WTC11 (cell line): ENCODE measurements at regions not wholly inside any gene's neighbourhood (a gene's known extent, or its start where the extent isn't known, plus 50 kb on each side); places are given as distances from the start of the nearest gene placed in this dataset.

Source experiments
- ATAC-seq: fragments of 200-7000 bp; cut with Tn5 transposase; 2 replicates; pipeline ENCODE4 v1.10.0; 2021; ENCODE audit warnings: mild to moderate bottlenecking, moderate library complexity
- CTCF ChIA-PET: fragments of 300-600 bp; sonication (Branson Sonifier 250); formaldehyde crosslinking; loops from one replicate; lab custom pipeline; 2021; ENCODE audit warnings: antibody characterized with exemption; lab: Charles Lee
- POLR2A ChIA-PET: fragments of 350-600 bp; sonication (Branson Sonifier 250); formaldehyde crosslinking; loops from one replicate; lab custom pipeline; 2021; ENCODE audit warnings: antibody characterized with exemption; lab: Charles Lee
- DNase-seq: peaks from one replicate; pipeline ENCODE4 v3.0.0; 2021; ENCODE audit warnings: low spot score
- H3K27ac Mint-ChIP-seq: 2 replicates; pipeline ENCODE4 v1.8.0; 2021; ENCODE audit warnings: mixed read lengths
- H3K27me3 Mint-ChIP-seq: 2 replicates; pipeline ENCODE4 v1.8.0; 2021; ENCODE audit warnings: low read depth, mild to moderate bottlenecking, moderate library complexity, mixed read lengths
- H3K36me3 Mint-ChIP-seq: 2 replicates; pipeline ENCODE4 v1.8.0; 2021; ENCODE audit warnings: mixed read lengths
- H3K4me1 Mint-ChIP-seq: 2 replicates; pipeline ENCODE4 v1.8.0; 2022; ENCODE audit warnings: mixed read lengths
- H3K4me3 Mint-ChIP-seq: 2 replicates; pipeline ENCODE4 v1.8.0; 2021; ENCODE audit warnings: mild to moderate bottlenecking, moderate library complexity, mixed read lengths
- H3K9me3 Mint-ChIP-seq: 2 replicates; pipeline ENCODE4 v1.8.0; 2021; ENCODE audit warnings: mixed read lengths
- ATF6 ChIP-seq: sonication (generic); formaldehyde crosslinking; IDR thresholded peaks from 2 replicates; pipeline ENCODE4 v1.8.1; 2023; ENCODE audit warnings: mild to moderate bottlenecking, missing genetic modification reagents
- CBFB ChIP-seq: sonication (generic); formaldehyde crosslinking; IDR thresholded peaks from 2 replicates; pipeline ENCODE4 v1.8.1; 2022; ENCODE audit warnings: mild to moderate bottlenecking, low read depth, missing genetic modification reagents
- JAZF1 ChIP-seq: fragments of 250-450 bp; sonication (Bioruptor Pico); IDR thresholded peaks from 2 replicates; pipeline ENCODE4 v1.9.0; 2021; ENCODE audit warnings: moderate library complexity, mild to moderate bottlenecking, inconsistent platforms
- JUN ChIP-seq: sonication (generic); formaldehyde crosslinking; IDR thresholded peaks from 2 replicates; pipeline ENCODE4 v1.8.0; 2023; ENCODE audit warnings: mild to moderate bottlenecking, missing genetic modification reagents
- MYBL2 ChIP-seq: sonication (generic); formaldehyde crosslinking; IDR thresholded peaks from 2 replicates; pipeline ENCODE4 v1.8.1; 2023; ENCODE audit warnings: mild to moderate bottlenecking, moderate library complexity, missing genetic modification reagents
- NFATC4 ChIP-seq: fragments of 250-450 bp; sonication (Bioruptor Pico); IDR thresholded peaks from 2 replicates; pipeline ENCODE4 v1.9.0; 2021; ENCODE audit warnings: mild to moderate bottlenecking
- NFE2L1 ChIP-seq: sonication (generic); formaldehyde crosslinking; IDR thresholded peaks from 2 replicates; pipeline ENCODE4 v1.8.1; 2023; ENCODE audit warnings: missing genetic modification reagents
- NR2C2 ChIP-seq: sonication (generic); formaldehyde crosslinking; IDR thresholded peaks from 2 replicates; pipeline ENCODE4 v1.8.0; 2022; ENCODE audit warnings: mild to moderate bottlenecking, missing genetic modification reagents
- TEAD1 ChIP-seq: sonication (generic); formaldehyde crosslinking; IDR thresholded peaks from 2 replicates; pipeline ENCODE4 v1.8.0; 2022; ENCODE audit warnings: mild to moderate bottlenecking, missing genetic modification reagents
- USF1 ChIP-seq: sonication (generic); formaldehyde crosslinking; IDR thresholded peaks from 2 replicates; pipeline ENCODE4 v1.8.0; 2022; ENCODE audit warnings: mild to moderate bottlenecking, missing genetic modification reagents
- ZBTB21 ChIP-seq: sonication (generic); formaldehyde crosslinking; IDR thresholded peaks from 2 replicates; pipeline ENCODE4 v1.8.1; 2023; ENCODE audit warnings: mild to moderate bottlenecking, missing genetic modification reagents, borderline replicate concordance
- ZNF219 ChIP-seq: sonication (generic); formaldehyde crosslinking; IDR thresholded peaks from 2 replicates; pipeline ENCODE4 v1.8.0; 2023; ENCODE audit warnings: missing genetic modification reagents, mild to moderate bottlenecking, borderline replicate concordance
- ZNF512 ChIP-seq: sonication (generic); formaldehyde crosslinking; IDR thresholded peaks from 2 replicates; pipeline ENCODE4 v1.8.1; 2022; ENCODE audit warnings: missing genetic modification reagents, borderline replicate concordance
- TF ChIP-seq, protein P1 (sequence below): sonication (generic); formaldehyde crosslinking; IDR thresholded peaks from 2 replicates; pipeline ENCODE4 v1.8.0; 2023; ENCODE audit warnings: missing genetic modification reagents, mild to moderate bottlenecking, borderline replicate concordance
- TF ChIP-seq, protein P2 (sequence below): sonication (generic); formaldehyde crosslinking; IDR thresholded peaks from 2 replicates; pipeline ENCODE4 v1.8.1; 2023; ENCODE audit warnings: mild to moderate bottlenecking, moderate library complexity, missing genetic modification reagents
- TF ChIP-seq, protein P3 (sequence below): fragments of 250-450 bp; sonication (Bioruptor Pico); IDR thresholded peaks from 2 replicates; pipeline ENCODE4 v2.1.2; 2022; ENCODE audit warnings: mild to moderate bottlenecking, moderate library complexity
- TF ChIP-seq, protein P4 (sequence below): sonication (generic); formaldehyde crosslinking; IDR thresholded peaks from 2 replicates; pipeline ENCODE4 v1.8.1; 2022; ENCODE audit warnings: low read depth, missing genetic modification reagents, borderline replicate concordance

DNA sequence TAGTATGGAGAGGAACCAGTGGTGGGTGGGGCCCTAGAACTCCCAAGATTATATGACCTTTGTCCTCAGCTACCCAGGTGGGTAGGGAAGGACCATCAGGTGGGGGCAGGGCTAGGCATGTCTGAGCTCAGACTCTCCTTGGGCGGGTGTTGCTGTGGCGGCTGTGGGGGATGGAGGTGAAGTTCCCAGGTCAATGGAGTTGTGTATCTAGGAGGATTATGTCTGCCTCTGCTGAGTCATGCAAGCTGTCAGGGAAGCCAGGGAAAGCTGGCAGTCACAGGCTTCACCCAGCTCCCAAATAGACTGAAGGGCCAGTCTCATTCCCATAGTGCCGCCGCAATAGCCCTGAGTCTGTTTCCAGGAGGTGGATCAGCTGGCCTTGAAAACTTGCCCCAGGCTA, 139.7 kb upstream of the CFAP20DC start:
- ATAC-seq: no peak; the same call in 1 of the 2 replicates
- TF ChIP-seq NFE2L1 (CRISPR knock-in tag) (0 out of 2 replicates have a peak, but pooled peaks have one; percentile 29), ATF6 (no peak)
- TF ChIP-seq, all 79 proteins: peak for 1
- CTCF ChIA-PET: no interaction called here
- DNase-seq: no peak
- no peak overlapping the region for H3K27ac Mint-ChIP-seq
- no peak overlapping the region for H3K4me3 Mint-ChIP-seq
- POLR2A ChIA-PET: no interaction called here
- no peaks in the 10 kb centered on the region for H3K27me3 Mint-ChIP-seq
- 0 out of 2 replicates have a peak, but pooled peaks cover 4% of the 10 kb centered on the region for H3K9me3 Mint-ChIP-seq
- H3K4me1 Mint-ChIP-seq: peaks cover 34% of the 10 kb centered on the region
- no peaks in the 10 kb centered on the region for H3K36me3 Mint-ChIP-seq

DNA sequence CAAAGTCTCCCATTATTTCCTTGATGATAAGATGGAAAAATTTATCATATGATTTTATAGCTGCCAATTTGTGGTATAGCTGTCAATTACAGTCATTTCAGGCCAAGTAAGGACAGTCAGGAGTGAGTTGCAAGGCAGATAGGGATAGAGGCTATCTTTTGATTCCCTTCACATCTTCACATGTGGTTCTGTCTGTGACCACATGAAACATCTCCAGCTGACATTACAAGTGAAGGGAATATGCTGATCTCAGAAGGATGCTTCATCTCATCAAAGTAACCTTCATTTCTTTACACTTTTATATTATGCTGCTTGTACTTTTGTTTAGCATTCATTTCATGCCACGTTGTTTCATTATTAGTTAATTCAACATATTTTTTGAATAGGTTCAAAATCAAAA, 136.9 kb upstream of the CFAP20DC start:
- H3K27ac Mint-ChIP-seq: no peak overlapping the region
- 0 out of 2 replicates have a peak, but pooled peaks cover 4% of the 10 kb centered on the region for H3K9me3 Mint-ChIP-seq
- TF ChIP-seq, protein P1, sequence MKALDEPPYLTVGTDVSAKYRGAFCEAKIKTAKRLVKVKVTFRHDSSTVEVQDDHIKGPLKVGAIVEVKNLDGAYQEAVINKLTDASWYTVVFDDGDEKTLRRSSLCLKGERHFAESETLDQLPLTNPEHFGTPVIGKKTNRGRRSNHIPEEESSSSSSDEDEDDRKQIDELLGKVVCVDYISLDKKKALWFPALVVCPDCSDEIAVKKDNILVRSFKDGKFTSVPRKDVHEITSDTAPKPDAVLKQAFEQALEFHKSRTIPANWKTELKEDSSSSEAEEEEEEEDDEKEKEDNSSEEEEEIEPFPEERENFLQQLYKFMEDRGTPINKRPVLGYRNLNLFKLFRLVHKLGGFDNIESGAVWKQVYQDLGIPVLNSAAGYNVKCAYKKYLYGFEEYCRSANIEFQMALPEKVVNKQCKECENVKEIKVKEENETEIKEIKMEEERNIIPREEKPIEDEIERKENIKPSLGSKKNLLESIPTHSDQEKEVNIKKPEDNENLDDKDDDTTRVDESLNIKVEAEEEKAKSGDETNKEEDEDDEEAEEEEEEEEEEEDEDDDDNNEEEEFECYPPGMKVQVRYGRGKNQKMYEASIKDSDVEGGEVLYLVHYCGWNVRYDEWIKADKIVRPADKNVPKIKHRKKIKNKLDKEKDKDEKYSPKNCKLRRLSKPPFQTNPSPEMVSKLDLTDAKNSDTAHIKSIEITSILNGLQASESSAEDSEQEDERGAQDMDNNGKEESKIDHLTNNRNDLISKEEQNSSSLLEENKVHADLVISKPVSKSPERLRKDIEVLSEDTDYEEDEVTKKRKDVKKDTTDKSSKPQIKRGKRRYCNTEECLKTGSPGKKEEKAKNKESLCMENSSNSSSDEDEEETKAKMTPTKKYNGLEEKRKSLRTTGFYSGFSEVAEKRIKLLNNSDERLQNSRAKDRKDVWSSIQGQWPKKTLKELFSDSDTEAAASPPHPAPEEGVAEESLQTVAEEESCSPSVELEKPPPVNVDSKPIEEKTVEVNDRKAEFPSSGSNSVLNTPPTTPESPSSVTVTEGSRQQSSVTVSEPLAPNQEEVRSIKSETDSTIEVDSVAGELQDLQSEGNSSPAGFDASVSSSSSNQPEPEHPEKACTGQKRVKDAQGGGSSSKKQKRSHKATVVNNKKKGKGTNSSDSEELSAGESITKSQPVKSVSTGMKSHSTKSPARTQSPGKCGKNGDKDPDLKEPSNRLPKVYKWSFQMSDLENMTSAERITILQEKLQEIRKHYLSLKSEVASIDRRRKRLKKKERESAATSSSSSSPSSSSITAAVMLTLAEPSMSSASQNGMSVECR: no peak
- TF ChIP-seq ZNF512 (CRISPR knock-in tag): no peak
- TF ChIP-seq, protein P2, sequence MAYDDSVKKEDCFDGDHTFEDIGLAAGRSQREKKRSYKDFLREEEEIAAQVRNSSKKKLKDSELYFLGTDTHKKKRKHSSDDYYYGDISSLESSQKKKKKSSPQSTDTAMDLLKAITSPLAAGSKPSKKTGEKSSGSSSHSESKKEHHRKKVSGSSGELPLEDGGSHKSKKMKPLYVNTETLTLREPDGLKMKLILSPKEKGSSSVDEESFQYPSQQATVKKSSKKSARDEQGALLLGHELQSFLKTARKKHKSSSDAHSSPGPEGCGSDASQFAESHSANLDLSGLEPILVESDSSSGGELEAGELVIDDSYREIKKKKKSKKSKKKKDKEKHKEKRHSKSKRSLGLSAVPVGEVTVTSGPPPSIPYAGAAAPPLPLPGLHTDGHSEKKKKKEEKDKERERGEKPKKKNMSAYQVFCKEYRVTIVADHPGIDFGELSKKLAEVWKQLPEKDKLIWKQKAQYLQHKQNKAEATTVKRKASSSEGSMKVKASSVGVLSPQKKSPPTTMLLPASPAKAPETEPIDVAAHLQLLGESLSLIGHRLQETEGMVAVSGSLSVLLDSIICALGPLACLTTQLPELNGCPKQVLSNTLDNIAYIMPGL (CRISPR knock-in tag): no peak
- ATAC-seq (no peak), DNase-seq (no peak)
- no peaks in the 10 kb centered on the region for H3K36me3 Mint-ChIP-seq
- no peaks in the 10 kb centered on the region for H3K27me3 Mint-ChIP-seq
- peaks cover 39% of the 10 kb centered on the region for H3K4me1 Mint-ChIP-seq
- ChIA-PET CTCF (no interaction called here), POLR2A (no interaction called here)
- no peak overlapping the region for H3K4me3 Mint-ChIP-seq

GRCh38 chr3:59185591-59186369, 136.0 kb upstream of the CFAP20DC start:
- ATAC-seq: peak; percentile 41; the same call in 1 of the 2 replicates
- H3K9me3 Mint-ChIP-seq: 0 out of 2 replicates have a peak, but pooled peaks cover 4% of the 10 kb centered on the region
- CTCF ChIA-PET: no interaction called here
- no peak overlapping the region for H3K27ac Mint-ChIP-seq
- no peak for DNase-seq
- POLR2A ChIA-PET: interaction anchor here (0.5 kb wide), 1 partner anchor 19 kb away, joined by 13 read pairs; no protein-coding TSS in a partner anchor
- peaks cover 45% of the 10 kb centered on the region for H3K4me1 Mint-ChIP-seq
- no peak overlapping the region; the same call in 1 of the 2 replicates for H3K4me3 Mint-ChIP-seq
- no peaks in the 10 kb centered on the region for H3K27me3 Mint-ChIP-seq
- H3K36me3 Mint-ChIP-seq: no peaks in the 10 kb centered on the region
- TF ChIP-seq, protein P3, sequence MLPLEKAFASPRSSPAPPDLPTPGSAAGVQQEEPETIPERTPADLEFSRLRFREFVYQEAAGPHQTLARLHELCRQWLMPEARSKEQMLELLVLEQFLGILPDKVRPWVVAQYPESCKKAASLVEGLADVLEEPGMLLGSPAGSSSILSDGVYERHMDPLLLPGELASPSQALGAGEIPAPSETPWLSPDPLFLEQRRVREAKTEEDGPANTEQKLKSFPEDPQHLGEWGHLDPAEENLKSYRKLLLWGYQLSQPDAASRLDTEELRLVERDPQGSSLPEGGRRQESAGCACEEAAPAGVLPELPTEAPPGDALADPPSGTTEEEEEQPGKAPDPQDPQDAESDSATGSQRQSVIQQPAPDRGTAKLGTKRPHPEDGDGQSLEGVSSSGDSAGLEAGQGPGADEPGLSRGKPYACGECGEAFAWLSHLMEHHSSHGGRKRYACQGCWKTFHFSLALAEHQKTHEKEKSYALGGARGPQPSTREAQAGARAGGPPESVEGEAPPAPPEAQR: no peak
- TF ChIP-seq, protein P4, sequence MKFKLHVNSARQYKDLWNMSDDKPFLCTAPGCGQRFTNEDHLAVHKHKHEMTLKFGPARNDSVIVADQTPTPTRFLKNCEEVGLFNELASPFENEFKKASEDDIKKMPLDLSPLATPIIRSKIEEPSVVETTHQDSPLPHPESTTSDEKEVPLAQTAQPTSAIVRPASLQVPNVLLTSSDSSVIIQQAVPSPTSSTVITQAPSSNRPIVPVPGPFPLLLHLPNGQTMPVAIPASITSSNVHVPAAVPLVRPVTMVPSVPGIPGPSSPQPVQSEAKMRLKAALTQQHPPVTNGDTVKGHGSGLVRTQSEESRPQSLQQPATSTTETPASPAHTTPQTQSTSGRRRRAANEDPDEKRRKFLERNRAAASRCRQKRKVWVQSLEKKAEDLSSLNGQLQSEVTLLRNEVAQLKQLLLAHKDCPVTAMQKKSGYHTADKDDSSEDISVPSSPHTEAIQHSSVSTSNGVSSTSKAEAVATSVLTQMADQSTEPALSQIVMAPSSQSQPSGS (CRISPR knock-in tag): no peak
- TF ChIP-seq JAZF1 (CRISPR knock-in tag) (no peak), NFATC4 (CRISPR knock-in tag) (no peak), ZNF219 (CRISPR knock-in tag) (no peak), JUN (CRISPR knock-in tag) (no peak), MYBL2 (CRISPR knock-in tag) (no peak), ZBTB21 (CRISPR knock-in tag) (no peak), NR2C2 (CRISPR knock-in tag) (no peak), CBFB (CRISPR knock-in tag) (no peak), USF1 (CRISPR knock-in tag) (no peak), TEAD1 (CRISPR knock-in tag) (no peak)
